PC-3 (cell line): ENCODE measurements at regions not wholly inside any gene's neighbourhood (a gene's known extent, or its start where the extent isn't known, plus 50 kb on each side); places are given as distances from the start of the nearest gene placed in this dataset.

Source experiments
- EZH2 ChIP-seq: fragments of 300-600 bp; sonication (generic); IDR thresholded peaks from one replicate; pipeline ENCODE4 v1.6.1; 2017; ENCODE audit warnings: antibody characterized with exemption, mild to moderate bottlenecking, low read length; ENCODE audit not compliant: unreplicated experiment
- EZH2phosphoT487 ChIP-seq: fragments of 300-600 bp; sonication (generic); IDR thresholded peaks from 2 replicates; pipeline ENCODE4 v1.6.1; 2018; ENCODE audit warnings: mild to moderate bottlenecking, antibody characterized with exemption, low read length, borderline replicate concordance
- TF ChIP-seq, protein P1 (sequence below): fragments of 300-600 bp; sonication (generic); conservative IDR thresholded peaks from 2 replicates; pipeline ENCODE4 v1.5.1; 2017; ENCODE audit warnings: antibody characterized with exemption, low read depth, mild to moderate bottlenecking, low read length

DNA sequence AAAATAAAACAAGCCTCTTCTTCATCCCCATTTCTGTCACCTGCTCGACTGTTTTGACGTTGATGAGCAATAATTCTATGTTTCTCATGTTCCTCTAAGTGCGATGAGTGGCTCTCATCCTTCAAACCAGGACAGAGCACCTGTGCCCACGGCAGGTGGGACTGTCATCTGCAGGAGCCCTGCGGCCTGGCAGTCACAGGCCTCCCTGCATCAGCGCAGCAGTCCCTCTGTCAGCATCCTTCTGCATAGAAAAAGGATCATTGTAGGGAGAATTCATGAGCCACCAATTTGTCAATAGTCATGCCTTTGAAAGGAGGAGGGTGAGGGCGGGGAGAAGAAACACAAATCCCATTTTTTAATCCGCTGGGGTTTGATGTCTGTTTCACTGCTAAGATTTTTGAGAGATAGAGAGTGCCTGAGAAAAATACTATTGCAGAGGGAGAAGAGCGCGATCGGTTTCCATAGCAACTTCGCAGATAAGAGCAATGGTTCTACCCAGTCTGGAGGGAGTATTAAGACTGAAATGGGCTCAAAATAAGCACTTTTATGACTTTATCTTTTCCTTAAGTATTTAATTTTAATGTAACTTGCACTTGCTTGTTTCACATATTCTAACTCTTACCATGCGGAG, 234.3 kb upstream of the NCKAP5 start:
- TF ChIP-seq, protein P1, sequence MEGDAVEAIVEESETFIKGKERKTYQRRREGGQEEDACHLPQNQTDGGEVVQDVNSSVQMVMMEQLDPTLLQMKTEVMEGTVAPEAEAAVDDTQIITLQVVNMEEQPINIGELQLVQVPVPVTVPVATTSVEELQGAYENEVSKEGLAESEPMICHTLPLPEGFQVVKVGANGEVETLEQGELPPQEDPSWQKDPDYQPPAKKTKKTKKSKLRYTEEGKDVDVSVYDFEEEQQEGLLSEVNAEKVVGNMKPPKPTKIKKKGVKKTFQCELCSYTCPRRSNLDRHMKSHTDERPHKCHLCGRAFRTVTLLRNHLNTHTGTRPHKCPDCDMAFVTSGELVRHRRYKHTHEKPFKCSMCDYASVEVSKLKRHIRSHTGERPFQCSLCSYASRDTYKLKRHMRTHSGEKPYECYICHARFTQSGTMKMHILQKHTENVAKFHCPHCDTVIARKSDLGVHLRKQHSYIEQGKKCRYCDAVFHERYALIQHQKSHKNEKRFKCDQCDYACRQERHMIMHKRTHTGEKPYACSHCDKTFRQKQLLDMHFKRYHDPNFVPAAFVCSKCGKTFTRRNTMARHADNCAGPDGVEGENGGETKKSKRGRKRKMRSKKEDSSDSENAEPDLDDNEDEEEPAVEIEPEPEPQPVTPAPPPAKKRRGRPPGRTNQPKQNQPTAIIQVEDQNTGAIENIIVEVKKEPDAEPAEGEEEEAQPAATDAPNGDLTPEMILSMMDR = no peak
- TF ChIP-seq EZH2 (no peak), EZH2phosphoT487 (no peak)
